ENCODE measurements at regions not wholly inside any gene's neighbourhood (a gene's known extent, or its start where the extent isn't known, plus 50 kb on each side); places are given as distances from the start of the nearest gene placed in this dataset.
"Not testable (repeated sequence)": the region's sequence is repeated elsewhere in the genome, so short reads cannot be mapped to it uniquely, and the experiment has no call there.

GRCh38 chr22:26769663-26770062 is 112.3 kb downstream of the MIAT start:
- H3K9me3 Mint-ChIP-seq (ENCODE audit: low read depth) = no peaks in the 10 kb centered on the region
- no peak for TF ChIP-seq CTCF (IDR thresholded peaks at IDR 0.05; ENCODE audit: unreplicated experiment)
- no peaks in the 10 kb centered on the region for H3K4me1 Mint-ChIP-seq (ENCODE audit: low read depth)
- no peak overlapping the region for H3K27ac Mint-ChIP-seq
- H3K27me3 Mint-ChIP-seq = peaks cover 4% of the 10 kb centered on the region
- no peak overlapping the region for H3K4me3 Mint-ChIP-seq (ENCODE audit: low read depth)
- H3K36me3 Mint-ChIP-seq (ENCODE audit: insufficient read depth) = peaks cover 7% of the 10 kb centered on the region
- DNase-seq (ENCODE audit: low spot score, unreplicated experiment) = no peak

GRCh38 chr22:26770624-26771023 is 113.2 kb downstream of the MIAT start:
- Mint-ChIP-seq H3K36me3 (ENCODE audit: insufficient read depth) (peaks cover 7% of the 10 kb centered on the region), H3K4me3 (ENCODE audit: low read depth) (no peak overlapping the region), H3K27ac (no peak overlapping the region), H3K27me3 (no peaks in the 10 kb centered on the region), H3K4me1 (ENCODE audit: low read depth) (no peaks in the 10 kb centered on the region), H3K9me3 (ENCODE audit: low read depth) (no peaks in the 10 kb centered on the region)
- no peak for TF ChIP-seq CTCF (IDR thresholded peaks at IDR 0.05; ENCODE audit: unreplicated experiment)
- no peak for DNase-seq (ENCODE audit: low spot score, unreplicated experiment)

GRCh38 chr22:26773054-26773453 is 115.7 kb downstream of the MIAT start:
- H3K4me1 Mint-ChIP-seq (ENCODE audit: low read depth); H3K27me3 Mint-ChIP-seq; DNase-seq (ENCODE audit: low spot score, unreplicated experiment); H3K4me3 Mint-ChIP-seq (ENCODE audit: low read depth); H3K27ac Mint-ChIP-seq; H3K9me3 Mint-ChIP-seq (ENCODE audit: low read depth): not testable (repeated sequence)
- H3K36me3 Mint-ChIP-seq (ENCODE audit: insufficient read depth) = peaks cover 13% of the 10 kb centered on the region

DNA sequence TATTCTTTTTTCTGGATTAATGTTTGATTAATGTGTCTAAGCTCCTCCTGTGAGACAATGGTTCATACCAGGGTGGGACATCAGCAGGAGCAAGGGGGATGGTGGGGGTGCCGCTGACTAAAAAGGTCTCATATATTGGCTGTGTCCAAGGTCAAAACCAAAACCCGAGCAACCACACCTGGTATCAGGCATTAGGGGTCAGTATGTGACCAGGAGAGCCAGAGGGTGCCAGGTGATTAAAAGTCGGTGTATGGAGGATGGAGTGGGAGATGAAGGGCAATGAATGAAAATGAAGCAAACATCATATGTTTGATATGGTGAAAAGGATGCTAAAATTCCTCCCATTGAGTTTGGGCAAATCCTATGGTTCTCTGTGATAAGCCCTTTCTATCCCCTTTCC is 118.0 kb downstream of the MIAT start:
- no peak overlapping the region for H3K4me3 Mint-ChIP-seq (ENCODE audit: low read depth)
- H3K9me3 Mint-ChIP-seq (ENCODE audit: low read depth) = peaks cover 4% of the 10 kb centered on the region
- peaks cover 23% of the 10 kb centered on the region for H3K36me3 Mint-ChIP-seq (ENCODE audit: insufficient read depth)
- peaks cover 3% of the 10 kb centered on the region for H3K27me3 Mint-ChIP-seq
- TF ChIP-seq CTCF (IDR thresholded peaks at IDR 0.05; ENCODE audit: unreplicated experiment) = no peak
- H3K4me1 Mint-ChIP-seq (ENCODE audit: low read depth) = no peaks in the 10 kb centered on the region
- H3K27ac Mint-ChIP-seq = no peak overlapping the region
- no peak for DNase-seq (ENCODE audit: low spot score, unreplicated experiment)

- H3K9me3 Mint-ChIP-seq (ENCODE audit: low read depth) = peaks cover 4% of the 10 kb centered on the region
- no peak overlapping the region for H3K4me3 Mint-ChIP-seq (ENCODE audit: low read depth)
- no peak for TF ChIP-seq CTCF (IDR thresholded peaks at IDR 0.05; ENCODE audit: unreplicated experiment)
- H3K27ac Mint-ChIP-seq = no peak overlapping the region
- H3K27me3 Mint-ChIP-seq = peaks cover 7% of the 10 kb centered on the region
- H3K36me3 Mint-ChIP-seq (ENCODE audit: insufficient read depth) = peaks cover 24% of the 10 kb centered on the region
- no peaks in the 10 kb centered on the region for H3K4me1 Mint-ChIP-seq (ENCODE audit: low read depth)
- no peak for DNase-seq (ENCODE audit: low spot score, unreplicated experiment)
Observed at GRCh38 chr22:26777156-26777801, 119.9 kb downstream of the MIAT start.

DNA sequence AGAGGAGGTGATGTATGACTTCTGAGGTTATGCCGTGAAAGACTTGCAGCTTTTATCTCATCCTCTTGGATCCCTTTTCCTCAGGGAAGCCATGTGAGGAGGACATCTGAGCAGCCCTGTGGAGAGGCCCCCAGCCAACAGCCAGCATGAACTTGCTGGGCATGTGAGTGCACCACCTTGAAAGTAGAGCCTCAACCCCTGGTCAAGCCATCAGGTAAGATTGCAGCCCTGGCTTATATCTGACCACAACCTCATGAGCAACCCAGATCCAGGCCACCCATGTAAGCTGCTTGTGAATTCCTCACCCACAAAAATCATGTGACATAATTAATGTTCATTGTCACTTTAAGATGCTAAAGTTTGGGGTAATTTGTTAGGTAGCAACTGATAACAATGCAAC is 121.0 kb downstream of the MIAT start:
- no peaks in the 10 kb centered on the region for H3K4me1 Mint-ChIP-seq (ENCODE audit: low read depth)
- H3K4me3 Mint-ChIP-seq (ENCODE audit: low read depth) = no peak overlapping the region
- DNase-seq (ENCODE audit: low spot score, unreplicated experiment) = no peak
- peaks cover 12% of the 10 kb centered on the region for H3K27me3 Mint-ChIP-seq
- TF ChIP-seq CTCF (IDR thresholded peaks at IDR 0.05; ENCODE audit: unreplicated experiment) = no peak
- H3K36me3 Mint-ChIP-seq (ENCODE audit: insufficient read depth) = peaks cover 25% of the 10 kb centered on the region
- H3K9me3 Mint-ChIP-seq (ENCODE audit: low read depth) = peaks cover 4% of the 10 kb centered on the region
- H3K27ac Mint-ChIP-seq = no peak overlapping the region

Measured in progenitor cell of endocrine pancreas (in vitro differentiated cells).